GM12891 (cell line): ENCODE measurements at regions not wholly inside any gene's neighbourhood (a gene's known extent, or its start where the extent isn't known, plus 50 kb on each side); places are given as distances from the start of the nearest gene placed in this dataset.

ENCODE experiments used
- DNase-seq: peaks from one replicate; pipeline ENCODE4 v3.0.0; 2011; ENCODE audit warnings: low spot score; ENCODE audit not compliant: insufficient read length
- FAIRE-seq: peaks from 2 replicates; lab custom pipeline; 2011; peaks lifted over from hg19 to GRCh38; lab: Jason Lieb, UNC
- PAX5 ChIP-seq: IDR thresholded peaks from 2 replicates; pipeline ENCODE4 v1.6.1; 2011; ENCODE audit warnings: low read length, moderate library complexity, mild to moderate bottlenecking; ENCODE audit not compliant: insufficient read depth, severe bottlenecking
- POLR2A ChIP-seq: IDR thresholded peaks from 2 replicates; pipeline ENCODE4 v1.6.1; 2011; ENCODE audit warnings: low read depth, low read length, control low read depth
- POLR2AphosphoS5 ChIP-seq: IDR thresholded peaks from 2 replicates; pipeline ENCODE4 v1.6.1; 2011; ENCODE audit warnings: low read depth, low read length, control low read depth
- POU2F2 ChIP-seq: IDR thresholded peaks from 2 replicates; pipeline ENCODE4 v1.6.1; 2011; ENCODE audit warnings: low read depth, mild to moderate bottlenecking, control low read depth, low read length, moderate library complexity
- SPI1 ChIP-seq: IDR thresholded peaks from 2 replicates; pipeline ENCODE4 v1.6.1; 2011; ENCODE audit warnings: low read depth, low read length, control low read depth
- TAF1 ChIP-seq: IDR thresholded peaks from 2 replicates; pipeline ENCODE4 v1.6.1; 2011; ENCODE audit warnings: low read depth, low read length, control low read depth

DNA sequence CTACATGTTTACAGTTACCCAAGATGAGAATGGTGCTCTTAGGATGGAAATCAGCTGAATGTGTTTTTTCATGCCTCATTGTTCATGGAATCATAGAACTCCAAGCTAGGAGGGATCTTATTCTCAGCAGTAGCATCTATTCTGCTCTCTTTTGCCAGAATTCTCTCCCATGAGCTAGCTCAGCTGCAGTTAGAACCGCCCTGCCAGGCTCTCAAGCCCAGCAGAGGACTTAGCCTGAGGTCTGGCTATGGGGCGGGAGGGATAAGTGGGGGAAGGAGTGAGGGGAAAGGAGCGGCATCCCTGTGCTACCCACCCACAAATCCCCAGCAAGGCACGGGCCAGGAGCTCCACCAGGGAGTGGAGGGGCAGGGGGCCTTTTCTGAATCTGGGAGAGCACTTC is 120.7 kb upstream of the PLXNA4 start:
- no peak for DNase-seq
- FAIRE-seq = no peak
- no peak for TF ChIP-seq TAF1

DNA sequence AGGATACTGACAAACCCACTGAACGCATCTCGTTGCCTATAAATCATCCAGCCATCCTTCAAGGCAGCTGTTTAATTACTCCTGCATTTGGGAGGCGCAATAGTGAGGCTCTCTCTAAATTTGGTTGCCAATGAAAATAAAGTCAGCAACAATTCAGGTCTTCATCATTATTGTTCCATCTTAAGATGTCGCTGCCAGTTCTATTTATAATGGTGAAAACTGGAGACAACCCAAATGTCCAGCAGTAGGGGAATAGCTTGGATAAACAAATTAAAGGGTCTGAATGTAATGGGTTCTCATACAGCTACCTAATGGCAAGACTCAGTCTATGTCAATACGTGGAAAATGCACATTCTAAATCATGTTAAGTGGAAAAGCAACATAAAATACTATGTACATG is 120.1 kb upstream of the PLXNA4 start:
- TF ChIP-seq POLR2A = no peak
- TF ChIP-seq POU2F2 = no peak
- no peak for TF ChIP-seq SPI1
- no peak for TF ChIP-seq PAX5
- no peak for TF ChIP-seq POLR2AphosphoS5
- no peak for TF ChIP-seq TAF1
- DNase-seq (no peak), FAIRE-seq (no peak)

DNA sequence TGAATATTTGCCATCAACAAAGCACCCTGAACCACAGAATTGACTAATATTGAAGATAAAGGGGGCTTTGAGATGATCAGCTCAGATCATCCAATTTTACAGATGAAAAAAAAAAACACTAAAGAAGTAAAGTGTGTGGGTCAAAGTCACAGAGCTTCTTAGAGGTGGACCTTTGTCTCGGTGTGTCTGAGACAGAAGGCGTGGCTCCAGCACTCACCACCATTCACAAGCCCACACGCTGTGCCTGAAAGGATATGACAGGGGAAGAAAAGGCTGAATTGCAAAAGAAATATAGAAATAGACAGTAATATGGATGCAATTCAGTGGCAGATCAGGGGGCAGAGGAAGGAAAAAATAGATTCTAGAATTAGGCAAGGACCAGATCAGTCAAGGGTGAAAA is 114.9 kb upstream of the PLXNA4 start:
- no peak for FAIRE-seq
- no peak for DNase-seq
- TF ChIP-seq POLR2AphosphoS5 = no peak
- TF ChIP-seq POLR2A = no peak
- TF ChIP-seq TAF1 = no peak
- no peak for TF ChIP-seq SPI1
- no peak for TF ChIP-seq POU2F2
- no peak for TF ChIP-seq PAX5

DNA sequence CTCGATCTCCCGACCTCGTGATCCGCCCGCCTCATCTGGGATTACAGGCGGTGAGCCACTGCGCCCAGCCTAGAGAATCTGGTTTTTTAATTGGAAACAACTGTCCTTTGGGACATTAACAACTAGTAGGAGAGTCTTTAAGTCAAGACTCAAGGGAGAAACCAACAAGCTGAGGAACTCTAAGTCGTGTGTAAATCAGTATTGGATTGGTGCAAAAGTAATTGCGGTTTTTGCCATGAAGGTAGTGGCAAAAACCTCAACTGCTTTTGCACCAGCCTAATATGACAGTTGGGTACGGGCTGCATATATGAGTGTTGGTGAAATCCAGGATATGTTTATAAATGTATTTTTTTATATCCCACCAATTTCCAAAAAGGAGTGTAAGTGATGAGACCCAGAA is 113.9 kb upstream of the PLXNA4 start:
- TF ChIP-seq PAX5 (no peak), POU2F2 (no peak), POLR2AphosphoS5 (no peak), TAF1 (no peak), POLR2A (no peak)
- DNase-seq (no peak), FAIRE-seq (no peak)

DNA sequence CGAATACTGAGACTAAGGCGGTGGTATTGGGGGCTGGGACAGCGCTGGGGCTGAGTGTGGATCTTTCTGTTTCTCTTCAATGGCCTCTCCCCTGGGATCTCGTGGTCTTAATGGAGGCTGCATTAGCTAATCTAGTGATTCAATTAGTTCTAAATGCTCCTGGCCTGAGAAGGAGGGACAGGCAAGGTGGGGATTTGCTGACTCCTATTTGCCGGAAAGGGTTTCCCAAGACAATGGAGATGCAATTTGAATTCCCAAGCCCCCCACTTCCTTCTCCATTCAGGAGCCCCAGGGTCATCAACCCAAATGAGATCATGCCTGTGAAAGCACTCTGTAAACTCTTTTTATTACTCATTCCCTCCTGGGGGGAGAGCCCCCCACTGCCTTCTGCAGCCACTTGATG is 111.7 kb upstream of the PLXNA4 start:
- TF ChIP-seq POU2F2 (no peak), SPI1 (no peak), TAF1 (no peak), PAX5 (no peak), POLR2AphosphoS5 (no peak), POLR2A (no peak)
- FAIRE-seq (no peak), DNase-seq (no peak)

DNA sequence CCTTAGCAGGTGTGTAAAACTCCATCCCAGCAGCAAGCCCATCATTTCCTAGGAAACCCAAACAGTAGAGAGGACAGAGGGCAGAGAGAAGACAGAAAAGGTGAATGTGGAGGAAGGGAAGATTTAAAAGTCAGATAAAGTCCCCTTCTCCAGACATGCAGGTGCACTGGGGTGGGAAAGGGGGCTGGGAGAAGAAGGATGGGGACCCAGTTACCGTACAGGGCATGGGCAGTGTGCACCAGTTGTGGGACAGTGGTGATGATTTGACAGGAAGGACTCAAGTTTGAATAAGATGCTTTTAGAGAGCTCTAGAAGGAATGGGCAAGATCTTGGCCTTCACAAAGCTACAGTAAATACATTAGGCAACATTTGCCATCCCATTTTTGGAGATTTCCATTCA is 110.7 kb upstream of the PLXNA4 start:
- no peak for DNase-seq

DNA sequence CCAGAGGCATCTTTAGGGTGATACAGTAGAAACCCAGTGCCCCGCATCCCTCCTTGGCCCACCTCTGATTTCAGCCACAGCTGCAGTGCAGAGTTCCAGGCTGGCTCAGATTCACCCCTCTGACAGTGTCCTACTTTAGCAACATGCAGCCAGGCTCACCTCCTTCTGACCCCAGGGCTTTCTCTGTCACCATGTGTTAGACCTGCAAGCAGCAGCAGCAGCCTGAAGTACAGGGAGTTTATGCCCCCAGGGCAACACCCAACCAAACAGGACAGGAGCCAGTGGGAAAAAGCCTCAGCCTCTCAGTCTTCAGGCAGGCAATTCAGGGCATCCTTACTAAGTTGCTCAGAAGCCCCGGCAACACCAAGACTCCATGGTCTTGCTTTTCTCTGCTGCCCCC is 109.0 kb upstream of the PLXNA4 start:
- no peak for FAIRE-seq
- no peak for DNase-seq
- TF ChIP-seq POLR2A = no peak
- no peak for TF ChIP-seq POLR2AphosphoS5
- no peak for TF ChIP-seq POU2F2
- TF ChIP-seq SPI1 = no peak
- no peak for TF ChIP-seq TAF1
- TF ChIP-seq PAX5 = no peak

More for the DNA sequence above, 110.7 kb upstream of the PLXNA4 start:
- no peak for FAIRE-seq
- TF ChIP-seq POLR2A (no peak), POLR2AphosphoS5 (no peak), TAF1 (no peak), POU2F2 (no peak), SPI1 (no peak), PAX5 (no peak)

DNA sequence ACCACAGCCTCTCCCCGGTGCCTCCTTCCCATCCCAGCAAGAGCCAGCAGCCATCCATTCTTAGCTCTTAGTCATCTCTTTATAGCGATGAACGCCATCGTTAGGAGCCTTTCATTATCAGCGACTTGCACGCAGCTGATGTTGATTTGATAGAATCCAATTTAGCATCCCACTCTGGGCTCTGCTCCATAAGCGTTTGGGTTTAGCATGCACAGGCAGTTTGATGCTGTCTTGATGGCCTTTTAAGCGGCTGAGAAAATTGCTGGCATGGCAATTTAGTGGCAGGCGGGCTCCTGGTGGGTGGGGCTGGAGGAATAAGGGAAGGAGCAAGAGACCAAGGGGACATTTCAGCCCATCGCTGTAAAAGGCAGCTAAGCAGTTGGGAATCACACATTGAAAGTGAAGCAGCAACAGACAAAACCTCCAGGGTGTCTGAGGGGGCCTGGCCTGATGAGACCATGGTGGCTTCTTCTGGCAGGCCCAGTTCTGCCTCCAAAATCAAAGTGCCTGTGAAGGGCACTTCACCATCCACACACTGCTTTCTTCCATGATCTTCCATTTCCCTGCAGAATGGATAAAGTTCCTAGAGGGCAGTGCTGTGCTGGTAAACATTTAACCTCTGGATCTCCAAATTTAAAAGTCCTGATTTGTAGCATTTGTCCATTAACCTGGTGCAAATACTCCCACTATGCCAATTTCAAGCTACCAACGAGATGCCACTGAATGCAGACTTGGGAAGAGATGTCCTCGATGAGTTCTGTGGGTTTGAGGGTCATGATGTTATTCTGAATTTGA is 107.8 kb upstream of the PLXNA4 start:
- DNase-seq = no peak
- no peak for FAIRE-seq
- TF ChIP-seq POLR2AphosphoS5 (no peak), PAX5 (no peak), POU2F2 (no peak), TAF1 (no peak), POLR2A (no peak), SPI1 (no peak)

DNA sequence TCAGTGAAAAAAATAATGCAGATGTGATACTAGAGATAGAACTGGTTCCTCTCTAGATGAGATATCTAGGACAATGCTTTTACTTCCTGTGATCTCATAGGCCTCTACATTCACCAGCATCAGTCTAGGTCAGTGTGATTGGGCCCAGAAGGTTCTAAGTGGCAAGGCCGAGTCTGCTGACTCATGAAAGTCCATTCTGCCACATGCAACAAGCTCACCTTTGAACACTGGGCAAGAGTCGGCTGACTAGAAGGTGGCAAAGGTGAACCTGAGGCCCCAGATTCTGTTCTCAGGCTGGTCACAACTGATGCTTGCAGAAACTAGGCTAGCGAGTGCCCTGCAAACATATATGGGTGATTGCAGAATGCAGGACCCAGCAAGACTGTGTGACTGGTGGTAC is 105.7 kb upstream of the PLXNA4 start:
- TF ChIP-seq PAX5 (no peak), POLR2A (no peak), SPI1 (no peak), POLR2AphosphoS5 (no peak), POU2F2 (no peak), TAF1 (no peak)
- DNase-seq = no peak
- FAIRE-seq = no peak

DNA sequence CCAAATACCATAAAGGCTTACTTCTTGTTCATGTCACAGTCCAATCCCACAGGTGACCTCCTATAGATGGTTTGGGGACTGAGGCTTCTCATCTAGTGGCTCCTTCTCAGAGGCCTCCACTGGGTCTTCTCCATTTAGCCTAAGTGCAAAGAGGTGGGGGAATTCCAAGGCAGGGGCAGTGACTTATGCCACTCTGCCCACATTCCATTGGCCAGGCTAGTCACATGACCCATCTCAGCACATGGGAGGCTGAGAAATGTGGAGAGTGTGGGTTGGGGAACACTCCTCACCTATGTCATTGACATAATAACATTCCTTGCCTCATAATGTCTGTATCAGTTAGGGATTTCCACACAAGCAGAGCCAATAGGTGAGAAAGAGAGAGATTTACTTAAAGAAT is 104.3 kb upstream of the PLXNA4 start:
- TF ChIP-seq POLR2AphosphoS5 (no peak), TAF1 (no peak), SPI1 (no peak), POU2F2 (no peak)
- no peak for DNase-seq
- FAIRE-seq = no peak

DNA sequence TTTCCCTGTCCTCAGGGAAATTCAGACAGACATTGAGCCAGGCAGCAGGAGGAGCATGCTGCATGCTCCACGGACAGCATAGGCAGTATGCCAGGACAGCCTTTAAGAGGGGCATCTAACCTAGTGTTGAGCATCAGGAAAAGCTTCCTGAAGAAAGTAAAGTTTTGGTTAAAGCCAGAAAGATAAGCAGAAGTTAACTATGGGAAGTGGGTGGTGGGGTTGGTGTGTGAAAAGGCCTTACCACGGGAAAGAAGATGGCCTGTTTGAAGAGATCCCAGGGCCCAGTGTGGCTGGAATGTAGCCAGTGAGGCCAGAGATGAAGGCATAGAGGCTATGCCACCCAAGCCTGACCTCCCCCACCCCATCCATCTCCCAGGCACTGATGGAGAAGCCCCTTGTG is 102.4 kb upstream of the PLXNA4 start:
- FAIRE-seq (no peak), DNase-seq (no peak)
- TF ChIP-seq POLR2A (no peak), SPI1 (no peak), POU2F2 (no peak), PAX5 (no peak), POLR2AphosphoS5 (no peak), TAF1 (no peak)
